Stimulated activated CD8-positive, alpha-beta memory T cell treated with anti-CD3 and anti-CD28 coated beads, Interleukin-2, amount 100 ng/mL, for 1 hour (primary cell): ENCODE measurements at regions not wholly inside any gene's neighbourhood (a gene's known extent, or its start where the extent isn't known, plus 50 kb on each side); places are given as distances from the start of the nearest gene placed in this dataset.

Source experiments
- DNase-seq, 2 donors: peaks; one replicate each; pipeline ENCODE4 v3.0.0-alpha.2; 2020; ENCODE audit warnings: low read depth in 2 of 2

DNA sequence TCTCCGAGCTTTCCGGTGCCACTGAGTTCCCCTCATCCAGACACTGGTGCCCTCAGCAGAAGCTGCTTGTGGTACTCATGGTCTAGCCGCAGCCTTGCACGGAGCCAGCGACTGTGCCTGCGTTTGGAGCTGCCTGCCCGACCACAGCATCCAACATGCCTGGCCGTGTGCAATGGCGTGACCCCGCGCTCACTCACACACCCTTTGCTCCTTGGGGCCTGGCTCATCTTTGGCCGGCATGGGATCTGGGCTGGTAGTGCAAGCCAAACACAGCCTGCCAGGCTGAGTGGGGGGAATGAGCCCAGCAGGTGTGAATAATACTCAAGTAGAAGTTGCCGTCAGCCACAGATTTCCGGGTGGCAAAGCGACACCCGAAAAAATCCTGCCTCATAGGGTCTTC lies 1178.7 kb upstream of the GBE1 start:
- no peak for DNase-seq

DNA sequence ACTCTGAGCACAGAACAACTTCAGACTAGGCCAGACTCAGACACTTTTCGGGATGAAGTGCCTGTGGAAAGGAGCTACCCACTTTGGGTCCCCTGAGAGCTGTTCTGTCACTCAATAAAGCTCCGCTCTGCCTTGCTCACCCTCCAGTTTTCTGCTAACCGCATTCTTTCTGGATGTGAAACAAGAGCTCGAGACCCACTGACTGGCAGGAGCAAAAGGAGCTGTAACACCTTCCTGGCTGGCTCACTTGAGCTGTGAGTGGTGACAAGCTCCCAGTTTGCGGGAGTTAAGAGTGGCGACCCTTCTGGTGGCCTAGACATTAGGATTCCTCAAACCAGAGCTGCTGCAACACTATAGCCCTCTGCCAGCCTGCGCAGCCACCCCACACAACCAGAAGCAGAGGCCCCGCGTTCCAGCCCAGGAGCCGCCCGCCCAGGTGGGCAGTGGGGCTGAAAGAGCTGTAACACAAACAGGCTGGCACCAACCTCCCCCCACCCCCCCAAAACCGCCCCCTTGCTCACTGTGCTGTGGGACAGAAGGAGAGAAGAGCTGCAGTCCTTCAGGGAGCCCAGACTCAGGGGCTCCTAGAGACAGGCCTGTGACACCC lies 1178.1 kb upstream of the GBE1 start:
- DNase-seq, result no peak

DNA sequence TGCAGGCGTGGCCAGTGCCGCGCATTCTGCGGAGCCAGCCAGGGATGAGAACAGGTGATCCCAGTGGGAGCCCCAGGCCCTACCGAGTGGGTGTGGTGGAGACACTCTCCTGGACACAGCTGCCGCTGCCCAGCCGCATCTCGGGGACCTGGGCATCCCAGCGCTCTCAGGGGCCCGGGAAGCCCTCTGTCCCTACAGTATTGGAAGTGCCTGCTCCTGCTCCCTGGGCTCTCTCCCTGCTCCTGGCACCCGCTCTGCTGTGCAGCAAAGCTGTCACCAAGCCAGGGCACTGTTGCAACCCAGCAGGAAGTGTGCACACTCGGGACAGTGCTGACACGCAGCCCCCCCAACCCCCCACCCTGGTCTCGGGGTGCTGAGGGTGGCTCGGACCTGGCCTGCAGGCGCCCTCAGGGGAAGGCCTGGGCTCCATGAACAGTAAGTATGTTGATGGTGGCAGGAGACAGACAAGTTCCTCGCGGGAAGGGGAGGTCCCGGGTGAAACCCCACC lies 1177.4 kb upstream of the GBE1 start:
- no peak for DNase-seq

DNA sequence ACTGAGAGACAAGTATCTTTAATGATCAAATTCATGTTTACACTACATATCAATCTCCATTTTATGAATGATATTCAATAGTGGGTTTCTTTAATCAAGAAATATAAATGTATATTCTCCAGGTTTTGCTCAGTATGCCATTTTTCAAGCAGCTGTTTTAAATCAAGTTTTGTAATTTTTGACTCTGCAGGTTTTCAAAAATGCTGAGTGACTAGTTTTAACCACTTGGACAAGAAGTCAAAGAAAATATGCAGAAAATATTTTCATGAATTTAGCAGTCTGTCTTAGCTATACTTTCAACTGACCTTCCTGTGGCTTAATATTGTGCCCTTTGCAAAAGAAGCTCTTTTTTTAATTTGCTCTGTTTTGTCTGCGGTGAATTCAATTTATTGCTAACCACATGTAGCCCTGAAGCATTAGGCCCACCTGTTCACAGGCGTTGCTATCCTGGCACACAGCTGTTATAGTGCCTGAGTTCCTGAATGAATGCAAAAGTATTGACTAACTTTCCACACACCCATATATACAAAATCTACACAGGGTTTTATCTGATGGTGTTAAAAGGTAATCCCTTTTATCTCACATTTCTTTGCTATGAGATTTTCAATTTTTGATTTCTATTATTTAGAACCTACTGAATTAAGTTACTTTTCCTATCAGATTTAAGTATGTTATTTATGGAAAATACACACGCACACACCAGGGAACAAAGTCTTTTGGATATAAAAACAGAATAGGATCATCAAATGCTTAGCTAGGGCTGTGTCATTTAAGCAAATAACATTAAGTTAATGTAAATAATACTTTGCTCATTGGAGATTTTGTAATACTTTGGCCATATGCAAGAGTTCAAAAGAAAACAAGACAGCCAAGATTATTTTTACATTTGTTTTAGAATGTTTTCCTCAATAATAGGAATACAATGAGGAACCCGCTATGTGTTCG lies 1166.1 kb upstream of the GBE1 start:
- no peak for DNase-seq

DNA sequence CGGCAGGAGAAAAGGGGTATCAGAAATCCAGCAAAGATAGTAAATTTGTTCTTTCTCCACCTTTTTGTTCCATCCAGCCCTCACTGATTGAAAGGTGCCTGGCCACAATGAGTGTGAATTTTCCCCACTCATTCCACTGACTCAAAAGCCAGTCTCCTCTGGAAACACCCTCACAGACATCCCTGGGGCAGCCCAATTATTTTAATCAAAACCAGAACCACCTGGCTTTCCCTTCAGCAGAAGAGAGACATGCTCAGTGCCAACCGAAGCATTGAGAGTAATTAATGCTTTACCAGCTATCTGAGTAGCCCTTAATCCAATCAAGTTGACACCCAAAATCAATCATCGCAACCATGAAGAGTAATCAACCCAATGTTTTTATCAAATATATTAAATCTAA lies 1129.6 kb upstream of the GBE1 start:
- no peak for DNase-seq

DNA sequence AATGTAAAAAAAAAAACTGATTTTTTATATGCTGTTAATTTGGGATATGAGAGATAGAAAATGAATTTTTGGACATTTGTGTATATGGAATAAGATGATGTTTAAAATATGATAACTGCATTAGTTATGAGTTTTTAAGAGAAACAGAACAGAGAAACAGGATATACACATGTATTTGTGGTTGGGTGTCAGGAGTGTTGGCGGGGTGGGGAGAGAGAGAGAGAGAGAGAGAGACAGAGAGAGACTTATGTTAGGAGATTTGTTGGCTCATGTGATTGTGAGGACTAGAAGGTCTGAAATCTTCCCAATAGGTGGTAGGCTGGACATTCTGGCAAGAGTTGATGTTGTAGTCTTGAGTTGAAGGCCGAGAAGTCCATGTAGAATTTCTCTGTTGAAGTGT lies 1121.6 kb upstream of the GBE1 start:
- no peak for DNase-seq

DNA sequence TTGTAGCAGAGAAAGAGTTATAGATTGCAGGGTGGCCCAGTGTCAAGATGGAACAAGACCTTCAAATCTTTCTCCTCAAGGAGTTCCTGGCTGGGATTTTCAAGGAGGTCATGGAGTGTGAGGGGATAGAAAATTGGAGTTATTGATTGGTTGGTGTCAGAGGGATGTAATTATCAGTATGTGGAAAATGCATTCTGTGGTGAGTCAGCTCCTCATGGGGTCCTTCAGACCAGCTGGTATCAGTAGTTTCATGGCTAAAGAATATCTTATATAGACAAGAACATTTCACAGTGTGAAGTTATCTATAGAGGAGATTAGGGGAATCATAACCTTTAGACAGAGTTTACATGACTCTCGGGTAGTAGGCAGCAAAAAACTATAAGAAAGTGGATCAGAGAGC lies 1114.0 kb upstream of the GBE1 start:
- no peak for DNase-seq

DNA sequence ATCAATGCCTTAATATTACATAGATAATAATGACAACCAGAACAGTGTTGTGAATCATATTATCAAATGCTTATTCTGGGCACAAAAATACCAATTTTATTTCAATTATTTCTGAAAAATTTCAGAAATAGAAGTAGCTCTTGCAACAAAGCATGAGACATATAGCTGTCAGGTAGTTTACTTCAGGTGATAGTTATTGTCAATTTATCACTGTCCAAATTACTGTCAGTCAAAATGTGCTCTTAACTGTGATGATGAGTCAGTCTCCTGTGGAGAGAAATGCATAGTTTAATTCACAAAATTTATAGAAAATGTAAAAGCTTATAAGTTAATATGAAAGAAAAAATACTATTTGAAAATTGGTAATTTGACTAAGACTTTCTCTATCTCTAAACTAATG lies 1078.4 kb upstream of the GBE1 start:
- DNase-seq, result no peak

DNA sequence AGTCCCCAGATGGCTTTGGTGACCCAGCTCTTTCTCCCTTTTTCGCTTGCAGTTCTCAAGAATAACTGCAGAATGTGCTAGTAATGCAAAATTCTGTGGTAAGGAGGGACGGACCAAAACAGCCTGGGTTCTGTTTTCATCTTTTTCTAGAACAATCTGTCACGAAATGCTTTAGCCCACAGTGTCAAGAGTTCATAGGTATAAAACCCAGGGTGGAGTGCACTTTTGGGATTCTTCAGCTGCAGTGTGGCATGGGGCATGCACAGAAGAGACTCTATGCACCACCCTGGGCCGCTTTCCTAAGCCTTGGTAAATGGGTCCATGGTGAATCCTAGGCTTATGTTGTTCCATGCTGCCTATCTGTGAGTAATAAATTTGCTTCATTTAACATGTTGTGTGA lies 1072.7 kb upstream of the GBE1 start:
- DNase-seq, result no peak

DNA sequence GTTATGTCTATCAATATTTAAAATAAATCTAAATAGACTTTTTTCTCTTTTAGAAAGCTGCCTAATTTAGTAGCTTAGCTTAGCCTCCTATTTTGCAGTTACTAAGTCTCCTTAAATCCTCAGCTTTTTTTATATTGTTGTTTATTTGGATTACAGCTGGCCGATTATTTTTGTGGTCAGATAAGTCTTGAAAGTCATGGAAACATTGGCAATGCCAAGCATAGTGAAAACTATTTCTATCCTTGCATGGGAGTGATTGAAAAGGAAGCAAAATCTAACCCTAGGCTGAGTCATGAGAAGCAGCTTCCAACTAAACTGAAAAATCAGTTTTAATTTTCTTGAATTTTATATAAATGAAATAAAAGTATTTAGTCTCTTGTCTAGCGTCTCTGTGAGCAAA lies 1063.0 kb upstream of the GBE1 start:
- DNase-seq, result no peak

DNA sequence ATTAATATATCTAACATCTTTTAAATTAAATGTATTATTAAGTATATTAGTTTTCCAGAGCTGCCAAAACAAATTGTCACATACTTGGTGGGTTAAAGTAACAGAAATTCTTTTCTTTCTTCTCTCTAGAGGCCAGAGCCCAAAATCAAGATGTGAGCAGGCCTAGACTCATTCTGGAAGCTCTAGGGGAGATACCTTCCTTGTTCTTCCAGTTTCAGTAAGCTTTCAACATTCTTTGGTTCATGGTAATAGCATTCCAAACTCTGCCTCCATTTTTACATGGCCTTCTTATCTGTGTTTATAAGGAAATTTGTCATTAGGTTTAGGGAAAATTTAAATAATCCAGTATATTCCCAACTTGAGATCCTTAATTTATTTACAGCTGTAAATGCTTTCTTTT lies 1054.6 kb upstream of the GBE1 start:
- DNase-seq, result no peak

DNA sequence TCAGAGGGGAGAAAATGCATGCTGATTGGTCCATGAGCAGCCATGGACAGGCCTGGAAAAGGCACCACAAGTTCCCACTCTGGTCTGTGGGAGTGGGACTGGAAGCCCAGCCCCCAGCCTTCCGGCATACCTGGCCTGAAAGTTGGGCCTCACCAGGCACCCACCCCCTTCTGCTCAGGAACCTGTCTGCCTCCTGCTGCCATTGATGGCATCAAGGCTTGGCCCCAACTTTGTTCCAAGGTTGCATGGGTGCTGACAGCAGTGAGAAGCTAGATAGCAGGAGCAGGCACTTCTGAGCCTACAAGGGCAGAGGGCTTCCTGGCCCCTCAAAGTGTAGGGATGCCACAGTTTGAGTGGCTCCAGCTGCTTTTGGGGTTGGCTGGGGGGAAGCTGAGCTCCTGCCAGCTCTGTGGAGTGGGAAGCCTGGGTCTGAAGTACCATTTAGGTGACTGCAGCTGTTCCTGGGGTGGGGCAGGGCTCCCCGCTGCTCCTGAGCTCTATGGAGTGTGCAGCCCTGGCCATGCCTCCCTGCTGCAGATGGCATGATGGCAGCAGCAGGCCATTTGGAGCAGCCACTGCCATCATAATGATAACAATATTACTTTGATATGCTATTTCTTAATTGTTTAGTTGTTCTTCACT lies 1054.1 kb upstream of the GBE1 start:
- DNase-seq, result no peak

DNA sequence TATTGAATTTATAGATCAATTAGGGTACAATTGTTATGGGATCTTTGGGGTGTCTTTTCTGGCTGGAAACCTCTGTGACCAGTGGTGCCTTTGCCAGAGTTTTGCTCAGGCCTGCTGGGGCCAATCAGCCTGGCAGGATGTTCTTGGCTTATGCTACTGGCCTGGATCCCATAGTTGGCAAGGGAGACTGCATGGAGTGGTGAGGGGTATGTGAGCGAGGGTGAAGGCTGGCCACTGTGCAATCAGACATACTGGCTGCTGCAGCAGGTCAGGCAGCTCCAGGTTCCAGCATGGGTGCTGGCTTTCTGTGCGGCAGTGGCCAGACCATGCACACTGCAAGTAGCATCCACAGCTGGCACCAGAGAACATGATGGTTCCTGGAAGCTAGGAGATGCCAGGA lies 1053.2 kb upstream of the GBE1 start:
- no peak for DNase-seq

DNA sequence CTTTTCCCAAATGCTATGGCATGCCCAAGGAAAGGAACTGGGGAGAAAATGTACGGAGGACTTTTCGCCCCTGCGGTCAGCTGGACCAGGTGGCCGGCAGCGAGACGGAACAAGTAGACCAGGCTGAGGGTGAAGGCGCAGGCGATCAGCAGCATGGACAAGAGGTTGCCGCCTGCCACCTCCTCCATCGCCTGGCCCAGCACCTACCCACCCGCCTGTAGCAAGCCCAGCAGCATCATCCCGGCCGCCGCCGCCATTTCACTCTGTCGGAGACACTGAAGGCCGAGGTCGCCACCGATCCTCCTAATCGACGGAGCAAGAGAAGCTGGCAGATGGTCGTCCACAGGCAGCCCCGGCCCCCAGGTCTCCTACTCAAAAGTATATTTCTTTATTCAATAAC lies 1046.3 kb upstream of the GBE1 start:
- DNase-seq, result no peak

DNA sequence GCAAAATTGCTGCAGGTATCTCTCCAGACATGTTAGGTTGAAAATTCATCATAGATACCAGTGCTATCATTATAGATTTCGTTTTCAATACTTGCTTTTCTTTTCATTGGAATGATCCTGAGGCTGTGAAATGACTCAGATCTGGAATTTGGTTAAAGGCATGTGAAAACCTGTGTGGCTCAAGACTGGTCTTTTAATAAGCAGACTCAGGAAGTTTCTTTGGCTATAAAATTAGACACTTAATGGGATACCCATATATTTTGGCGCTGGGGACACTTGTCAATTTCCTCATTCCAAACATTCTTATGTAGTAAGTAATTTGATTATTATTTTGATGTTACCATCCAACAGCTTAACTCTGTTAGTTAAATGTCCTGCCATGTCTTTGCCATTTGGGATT lies 1041.1 kb upstream of the GBE1 start:
- DNase-seq, result no peak

DNA sequence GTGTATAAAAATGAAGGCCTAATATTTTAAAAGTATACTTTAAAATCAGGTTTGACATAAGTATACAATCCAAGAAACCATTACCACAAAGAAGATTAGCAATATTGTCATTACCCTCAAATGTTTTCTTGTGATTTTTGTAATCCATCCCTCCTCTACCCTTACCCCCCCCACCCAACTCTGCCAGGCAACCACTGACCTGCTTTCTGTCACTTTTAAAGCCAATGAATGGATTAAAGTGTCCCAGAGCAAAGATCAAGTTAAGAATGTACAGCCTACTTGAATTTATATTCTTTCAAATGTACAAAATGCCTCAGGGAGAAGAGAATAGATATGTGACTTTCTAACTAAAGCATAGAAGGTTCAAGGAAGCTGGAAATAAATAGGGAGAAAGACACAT lies 1038.8 kb upstream of the GBE1 start:
- no peak for DNase-seq

DNA sequence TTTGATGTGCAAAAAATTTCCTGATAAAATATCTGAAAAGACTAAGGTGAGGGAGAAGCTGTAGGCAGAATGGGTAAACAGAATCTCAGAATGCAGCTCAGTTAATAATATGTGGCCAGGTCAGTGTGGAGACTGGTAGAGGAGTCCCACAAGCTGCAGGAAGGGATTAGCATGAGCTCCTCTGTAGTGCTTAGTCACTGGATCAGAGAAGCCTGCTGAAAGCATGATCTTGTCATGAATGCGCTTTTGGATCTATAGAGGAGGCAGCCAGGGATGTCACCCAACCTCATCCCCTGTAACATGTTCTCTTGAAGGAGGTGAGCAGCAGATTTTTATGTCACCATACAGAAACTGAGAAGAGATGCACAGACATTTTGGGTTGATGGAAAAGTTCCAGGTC lies 1035.3 kb upstream of the GBE1 start:
- no peak for DNase-seq

DNA sequence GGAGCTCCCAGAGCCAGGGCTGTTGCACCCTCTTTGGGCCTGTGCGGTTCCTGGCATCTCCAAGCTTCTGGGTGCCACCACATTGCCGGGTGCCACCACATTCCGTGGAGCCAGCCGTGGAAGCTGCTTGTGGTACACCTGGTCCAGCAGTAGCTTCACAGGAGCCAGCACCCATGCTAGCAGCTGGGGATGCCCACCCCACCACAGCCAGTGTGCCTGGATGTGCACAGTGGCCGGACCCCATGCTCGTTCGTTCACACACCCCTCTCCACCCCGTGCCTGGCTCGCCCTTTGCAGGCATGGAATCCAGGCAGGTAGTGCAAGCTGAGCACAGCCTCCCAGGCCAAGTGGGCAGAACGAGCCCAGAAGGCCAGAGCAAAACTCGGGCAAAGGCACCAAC lies 1029.8 kb upstream of the GBE1 start:
- DNase-seq, result no peak

DNA sequence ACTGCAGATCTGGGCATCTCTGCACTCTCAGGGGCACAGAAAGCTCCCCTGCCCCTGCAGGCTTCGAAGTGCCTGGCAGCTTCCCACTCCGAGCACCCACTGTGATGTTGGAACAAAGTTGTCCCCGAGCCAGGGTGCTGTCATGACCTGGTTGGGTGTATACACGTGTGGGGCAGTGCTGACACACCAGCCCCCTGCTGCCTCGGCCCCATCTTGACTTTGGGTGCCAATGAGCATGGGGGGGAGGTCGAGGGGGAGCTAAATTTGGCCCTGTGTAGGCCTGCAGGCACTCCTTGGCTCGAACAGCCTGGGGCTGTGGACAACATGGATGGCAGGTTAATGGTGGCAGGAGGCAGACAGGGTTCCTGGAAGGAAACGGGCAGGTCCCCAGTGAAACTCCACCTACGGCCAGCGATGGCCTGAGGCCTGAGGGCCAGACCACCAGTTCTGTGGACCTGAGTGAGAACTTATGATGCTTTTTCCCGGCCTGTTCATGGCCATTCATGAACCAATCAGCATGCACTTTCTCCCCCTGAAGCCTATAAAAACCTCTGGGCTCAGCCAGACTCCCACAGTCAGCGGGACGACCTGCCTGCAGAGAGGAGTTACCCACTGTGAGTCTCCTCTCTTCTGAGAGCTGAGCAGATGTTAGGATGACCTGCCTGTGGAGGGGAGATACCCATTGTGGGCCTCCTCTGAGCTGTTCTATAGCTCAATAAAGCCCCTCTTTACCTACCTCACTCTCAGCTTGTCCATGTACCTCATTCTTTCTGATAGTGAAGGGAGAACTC lies 1029.1 kb upstream of the GBE1 start:
- no peak for DNase-seq

DNA sequence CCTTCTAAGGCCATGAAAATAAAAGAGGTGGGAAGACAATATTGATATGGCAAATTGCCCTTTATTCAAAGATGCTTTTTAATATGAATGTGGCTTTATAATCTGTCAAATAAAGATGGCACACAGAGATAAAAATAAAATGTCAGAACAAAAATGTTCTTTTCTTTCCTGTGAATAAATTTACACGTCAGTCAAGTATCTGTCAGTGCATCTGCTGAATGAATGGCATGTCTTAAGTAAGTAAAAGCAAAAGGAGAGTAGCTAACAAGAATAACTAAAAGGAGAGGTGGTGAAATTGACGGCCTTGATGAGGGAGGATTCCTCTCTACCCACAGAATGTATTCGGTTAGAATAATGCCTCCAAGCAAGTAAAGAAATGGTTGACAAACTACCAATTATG lies 1021.7 kb upstream of the GBE1 start:
- no peak for DNase-seq

DNA sequence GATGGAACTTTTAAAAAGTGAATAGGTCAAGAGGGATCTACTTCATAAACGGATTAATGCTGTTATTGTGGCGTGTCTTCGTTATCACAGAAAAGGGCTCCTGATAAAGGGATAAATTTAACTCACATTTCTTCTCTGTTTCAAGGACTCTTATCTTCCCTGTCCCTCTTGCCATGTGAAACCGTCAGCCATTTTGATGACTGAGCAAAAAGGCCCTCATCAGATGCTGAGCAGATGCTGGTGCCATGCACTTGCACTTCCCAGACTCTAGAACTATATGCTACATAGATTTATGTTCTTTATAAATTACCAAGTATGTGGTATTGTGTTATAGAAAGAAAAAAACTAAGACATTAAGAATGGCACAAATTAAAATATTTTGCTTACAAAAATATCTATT lies 1011.8 kb upstream of the GBE1 start:
- DNase-seq, result no peak

DNA sequence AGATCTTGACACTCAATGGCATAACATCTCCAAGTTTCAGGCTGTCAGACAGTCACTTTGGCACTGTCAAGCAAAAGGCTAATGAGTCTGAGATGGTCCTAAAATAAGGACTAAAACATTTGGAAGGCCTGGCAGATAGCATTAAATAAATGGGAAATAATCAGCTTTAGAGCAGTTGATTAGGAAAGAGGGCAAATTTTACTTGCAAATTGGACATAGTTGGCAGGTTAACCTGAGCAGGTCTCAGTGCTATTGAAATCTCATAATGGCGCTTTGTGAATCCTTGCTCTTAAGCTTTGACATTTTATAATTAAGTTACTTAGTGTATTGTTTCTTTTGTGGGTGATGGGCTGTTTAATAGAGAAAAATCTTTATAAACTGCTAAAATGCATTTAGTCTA lies 1003.1 kb upstream of the GBE1 start:
- no peak for DNase-seq
